ENCODE measurements at regions not wholly inside any gene's neighbourhood (a gene's known extent, or its start where the extent isn't known, plus 50 kb on each side); places are given as distances from the start of the nearest gene placed in this dataset.
A peak's percentile ranks its signal among the peaks of the same experiment; 100 is the strongest.

- H3K9me3 Mint-ChIP-seq = peaks cover 7% of the 10 kb centered on the region
- H3K27me3 Mint-ChIP-seq = no peaks in the 10 kb centered on the region
- no peaks in the 10 kb centered on the region for H3K4me1 Mint-ChIP-seq (ENCODE audit: unreplicated experiment)
- TF ChIP-seq, protein P1, sequence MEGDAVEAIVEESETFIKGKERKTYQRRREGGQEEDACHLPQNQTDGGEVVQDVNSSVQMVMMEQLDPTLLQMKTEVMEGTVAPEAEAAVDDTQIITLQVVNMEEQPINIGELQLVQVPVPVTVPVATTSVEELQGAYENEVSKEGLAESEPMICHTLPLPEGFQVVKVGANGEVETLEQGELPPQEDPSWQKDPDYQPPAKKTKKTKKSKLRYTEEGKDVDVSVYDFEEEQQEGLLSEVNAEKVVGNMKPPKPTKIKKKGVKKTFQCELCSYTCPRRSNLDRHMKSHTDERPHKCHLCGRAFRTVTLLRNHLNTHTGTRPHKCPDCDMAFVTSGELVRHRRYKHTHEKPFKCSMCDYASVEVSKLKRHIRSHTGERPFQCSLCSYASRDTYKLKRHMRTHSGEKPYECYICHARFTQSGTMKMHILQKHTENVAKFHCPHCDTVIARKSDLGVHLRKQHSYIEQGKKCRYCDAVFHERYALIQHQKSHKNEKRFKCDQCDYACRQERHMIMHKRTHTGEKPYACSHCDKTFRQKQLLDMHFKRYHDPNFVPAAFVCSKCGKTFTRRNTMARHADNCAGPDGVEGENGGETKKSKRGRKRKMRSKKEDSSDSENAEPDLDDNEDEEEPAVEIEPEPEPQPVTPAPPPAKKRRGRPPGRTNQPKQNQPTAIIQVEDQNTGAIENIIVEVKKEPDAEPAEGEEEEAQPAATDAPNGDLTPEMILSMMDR (conservative IDR thresholded peaks at IDR 0.05) = no peak
- H3K27ac Mint-ChIP-seq = no peak overlapping the region
- no peak overlapping the region for H3K4me3 Mint-ChIP-seq
- no peaks in the 10 kb centered on the region for H3K36me3 Mint-ChIP-seq
- no peak for DNase-seq (ENCODE audit: extremely low spot score, unreplicated experiment)
These were observed 681.8 kb downstream of the TYW1 start for GRCh38 chr7:67678419-67678818.

GRCh38 chr7:67683628-67684027 is 687.0 kb downstream of the TYW1 start:
- Mint-ChIP-seq H3K4me1 (ENCODE audit: unreplicated experiment) (no peaks in the 10 kb centered on the region), H3K36me3 (no peaks in the 10 kb centered on the region), H3K27ac (no peak overlapping the region), H3K9me3 (peaks cover 4% of the 10 kb centered on the region), H3K4me3 (no peak overlapping the region), H3K27me3 (no peaks in the 10 kb centered on the region)
- TF ChIP-seq, protein P1 (conservative IDR thresholded peaks at IDR 0.05) = no peak
- no peak for DNase-seq (ENCODE audit: extremely low spot score, unreplicated experiment)

DNA sequence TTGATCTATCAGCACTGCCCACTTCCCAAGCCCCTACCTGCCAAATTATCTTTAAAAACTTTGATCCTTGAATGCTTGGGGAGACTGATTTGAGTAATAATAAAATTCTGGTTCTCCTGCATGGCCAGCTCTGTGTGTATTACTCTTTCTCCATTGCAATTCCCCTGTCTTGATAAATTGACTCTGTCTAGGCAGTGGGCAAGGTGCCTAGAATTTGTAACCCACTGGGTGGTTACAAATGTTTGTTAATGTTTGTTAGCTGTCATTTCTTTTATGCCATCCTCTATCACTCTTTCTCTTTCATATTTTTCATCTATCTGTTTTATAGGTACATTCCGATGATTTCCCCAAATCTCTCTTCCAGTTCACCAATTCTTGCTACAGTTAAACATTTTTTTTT is 694.1 kb downstream of the TYW1 start:
- Mint-ChIP-seq H3K4me1 (ENCODE audit: unreplicated experiment) (peaks cover 17% of the 10 kb centered on the region), H3K9me3 (peaks cover 4% of the 10 kb centered on the region), H3K27ac (no peak overlapping the region), H3K36me3 (no peaks in the 10 kb centered on the region), H3K27me3 (no peaks in the 10 kb centered on the region), H3K4me3 (no peak overlapping the region)
- TF ChIP-seq, protein P1 (conservative IDR thresholded peaks at IDR 0.05) = no peak
- no peak for DNase-seq (ENCODE audit: extremely low spot score, unreplicated experiment)

DNA sequence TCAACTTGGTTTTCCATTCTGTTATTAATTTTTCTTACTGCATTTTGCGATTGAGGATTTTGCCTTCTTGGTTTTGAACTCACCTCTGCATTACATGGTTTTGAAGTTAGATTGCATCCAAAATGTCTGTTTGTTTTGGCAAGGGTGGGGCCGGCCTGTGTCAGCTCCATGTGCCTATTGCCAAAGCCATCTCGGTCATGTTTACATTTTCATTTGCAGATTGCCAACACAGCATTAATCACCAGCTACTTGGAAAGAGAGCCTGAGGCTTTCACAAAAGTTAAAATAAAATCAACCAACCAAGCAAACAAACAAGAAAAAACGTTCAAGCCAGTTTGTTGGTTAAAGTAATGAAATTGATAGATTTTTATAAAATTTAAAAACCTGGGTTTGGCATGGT is 695.8 kb downstream of the TYW1 start:
- peaks cover 4% of the 10 kb centered on the region for H3K9me3 Mint-ChIP-seq
- no peak for DNase-seq (ENCODE audit: extremely low spot score, unreplicated experiment)
- TF ChIP-seq, protein P1 (conservative IDR thresholded peaks at IDR 0.05) = no peak

GRCh38 chr7:67696124-67696523 is 699.5 kb downstream of the TYW1 start:
- peak overlapping the region; percentile 34 for H3K27ac Mint-ChIP-seq
- no peak for DNase-seq (ENCODE audit: extremely low spot score, unreplicated experiment)
- peaks cover 4% of the 10 kb centered on the region for H3K9me3 Mint-ChIP-seq
- TF ChIP-seq, protein P1 (conservative IDR thresholded peaks at IDR 0.05) = no peak
- peaks cover 3% of the 10 kb centered on the region for H3K27me3 Mint-ChIP-seq
- peaks cover 23% of the 10 kb centered on the region for H3K4me1 Mint-ChIP-seq (ENCODE audit: unreplicated experiment)
- no peaks in the 10 kb centered on the region for H3K36me3 Mint-ChIP-seq
- no peak overlapping the region for H3K4me3 Mint-ChIP-seq

More for the DNA sequence above, 695.8 kb downstream of the TYW1 start:
- H3K36me3 Mint-ChIP-seq = no peaks in the 10 kb centered on the region
- H3K4me1 Mint-ChIP-seq (ENCODE audit: unreplicated experiment) = peaks cover 20% of the 10 kb centered on the region
- H3K27ac Mint-ChIP-seq = no peak overlapping the region
- H3K4me3 Mint-ChIP-seq = no peak overlapping the region
- H3K27me3 Mint-ChIP-seq = no peaks in the 10 kb centered on the region

- Mint-ChIP-seq H3K4me3 (no peak overlapping the region), H3K27ac (peak overlapping the region; percentile 34), H3K9me3 (peaks cover 4% of the 10 kb centered on the region), H3K4me1 (ENCODE audit: unreplicated experiment) (peaks cover 22% of the 10 kb centered on the region), H3K27me3 (peaks cover 3% of the 10 kb centered on the region), H3K36me3 (no peaks in the 10 kb centered on the region)
- DNase-seq (ENCODE audit: extremely low spot score, unreplicated experiment) = no peak
- TF ChIP-seq, protein P1 (conservative IDR thresholded peaks at IDR 0.05) = no peak
These were observed 700.2 kb downstream of the TYW1 start for GRCh38 chr7:67696878-67697277.

Data from type B pancreatic cell (in vitro differentiated cells).